ENCODE measurements at regions not wholly inside any gene's neighbourhood (a gene's known extent, or its start where the extent isn't known, plus 50 kb on each side); places are given as distances from the start of the nearest gene placed in this dataset.
A peak's percentile ranks its signal among the peaks of the same experiment; 100 is the strongest.

- Histone ChIP-seq H3K4me3 (no peak overlapping the region), H3K9me3 (replicated peaks; ENCODE audit: control insufficient read depth, insufficient read depth, low read depth, low read length) (no peaks in the 10 kb centered on the region), H3K4me2 (ENCODE audit: insufficient read depth, low read length) (no peak overlapping the region), H3K9ac (ENCODE audit: insufficient read depth in 1 of 2, low read depth in 2 of 2, low read length in 2 of 2) (no peak overlapping the region), H4K20me1 (replicated peaks; ENCODE audit: control insufficient read depth, insufficient read depth, low read length) (no peaks in the 10 kb centered on the region), H2AFZ (ENCODE audit: low read depth, low read length) (no peak overlapping the region), H3K27me3 (ENCODE audit: control insufficient read depth in 2 of 2, insufficient read depth in 2 of 2, low read length in 2 of 2) (no peaks in the 10 kb centered on the region), H3K27ac (ENCODE audit: extremely low read depth, low read depth, low read length) (no peak overlapping the region), H3K4me1 (replicated peaks in 1 of 2; ENCODE audit: control insufficient read depth in 2 of 2, insufficient read depth in 2 of 2, low read length in 2 of 2) (peaks cover 0 to 4% of the 10 kb centered on the region in 2 experiments; a peak in 1 of 5 replicates), H3K9me1 (ENCODE audit: control insufficient read depth, insufficient read depth, low read length) (no peaks in the 10 kb centered on the region), H3K79me2 (ENCODE audit: control insufficient read depth, insufficient read depth, low read length) (no peaks in the 10 kb centered on the region), H3K36me3 (ENCODE audit: control insufficient read depth, insufficient read depth, low read length) (no peaks in the 10 kb centered on the region)
- ChIA-PET POLR2A (interaction anchor here (1.0 to 1.3 kb wide), 2 partner anchors 11 to 220 kb away, joined by 3 read pairs; no protein-coding TSS in a partner anchor), CTCF (ENCODE audit: low intra/inter-chr PET ratio) (no interaction called here)
- ATAC-seq, result no peak
- BruUV-seq (replicated peaks), result no TSS peak
- in situ Hi-C loops (cut with MboI), result no loop called here
- no peak for TF ChIP-seq STAT5B (CRISPR knock-in tag; IDR thresholded peaks at IDR 0.05)
- no peak for TF ChIP-seq ZNF445 (CRISPR knock-in tag; IDR thresholded peaks at IDR 0.05; ENCODE audit: low read depth)
- no peak for TF ChIP-seq ZNF668 (CRISPR knock-in tag; IDR thresholded peaks at IDR 0.05)
- TF ChIP-seq ZNF124 (CRISPR knock-in tag; IDR thresholded peaks at IDR 0.05), result no peak
- TF ChIP-seq POLR3G (IDR thresholded peaks at IDR 0.05; ENCODE audit: extremely low read depth, insufficient read length, insufficient replicate concordance), result no peak
- TF ChIP-seq E2F6 (IDR thresholded peaks at IDR 0.05; ENCODE audit: borderline replicate concordance in 1 of 2, extremely low read depth in 1 of 2, insufficient read depth in 1 of 2, insufficient read length in 1 of 2, low read depth in 1 of 2, low read length in 1 of 2, poor library complexity in 1 of 2, severe bottlenecking in 1 of 2), result no peak
- TF ChIP-seq THRB (CRISPR knock-in tag; conservative IDR thresholded peaks at IDR 0.05), result no peak
- no peak for TF ChIP-seq ATF1 (CRISPR knock-in tag; IDR thresholded peaks at IDR 0.05)
- TF ChIP-seq ATF1 (tag; IDR thresholded peaks at IDR 0.05), result no peak
- intact Hi-C loops (cut with micrococcal nuclease), result no loop called here
- 54% methylated on average over 2 of the region's 2 CpGs for WGBS (ENCODE audit: insufficient coverage, low coverage, missing lambda C conversion rate)
- FAIRE-seq, result peak; percentile 59
- no peak for DNase-seq (ENCODE audit: extremely low read depth in 1 of 4, low spot score in 3 of 4)
Measured at GRCh38 chr12:31785318-31785717, 56.5 kb upstream of the AMN1 start.

All from K562 (cell line).